BLaER1 treated with 17β-estradiol and CSF1 and Interleukin-3, amounts not matched to agents 10 nM and 100 nM (cell line): ENCODE measurements at regions not wholly inside any gene's neighbourhood (a gene's known extent, or its start where the extent isn't known, plus 50 kb on each side); places are given as distances from the start of the nearest gene placed in this dataset.
"Not testable (repeated sequence)": the region's sequence is repeated elsewhere in the genome, so short reads cannot be mapped to it uniquely, and the experiment has no call there.

Experiments used
- H3K27ac ChIP-seq, 11 experiments: shearing (Covaris generic); formaldehyde crosslinking; 2 replicates each; pipeline ENCODE4 v1.8.1; 2022
- H3K27me3 ChIP-seq, 11 experiments: shearing (Covaris generic); formaldehyde crosslinking; 2 replicates each; pipeline ENCODE4 v1.8.1; 2022
- H3K36me3 ChIP-seq, 11 experiments: shearing (Covaris generic); formaldehyde crosslinking; 2 replicates each; pipeline ENCODE4 v1.8.1; 2022
- H3K4me1 ChIP-seq, 10 experiments: shearing (Covaris generic); formaldehyde crosslinking; 2 replicates each; pipeline ENCODE4 v1.8.1; 2022
- H3K4me2 ChIP-seq, 11 experiments: shearing (Covaris generic); formaldehyde crosslinking; 2 replicates each; pipeline ENCODE4 v1.8.1; 2022
- H3K4me3 ChIP-seq, 10 experiments: shearing (Covaris generic); formaldehyde crosslinking; 2 replicates each; pipeline ENCODE4 v1.8.1; 2022
- H3K9ac ChIP-seq, 11 experiments: shearing (Covaris generic); formaldehyde crosslinking; 2 replicates each; pipeline ENCODE4 v1.8.1; 2022
- H3K9me3 ChIP-seq, 11 experiments: shearing (Covaris generic); formaldehyde crosslinking; replicated peaks in 1 of 11; 2 replicates each; pipeline ENCODE4 v1.8.1; 2022
- H4K20me1 ChIP-seq, 11 experiments: shearing (Covaris generic); formaldehyde crosslinking; 2 replicates each; pipeline ENCODE4 v1.8.1; 2022
- Cebpa-rat ChIP-seq, 11 experiments: shearing (Covaris generic); IDR thresholded peaks; 2 replicates each; pipeline ENCODE4 v1.8.1; 2022

DNA sequence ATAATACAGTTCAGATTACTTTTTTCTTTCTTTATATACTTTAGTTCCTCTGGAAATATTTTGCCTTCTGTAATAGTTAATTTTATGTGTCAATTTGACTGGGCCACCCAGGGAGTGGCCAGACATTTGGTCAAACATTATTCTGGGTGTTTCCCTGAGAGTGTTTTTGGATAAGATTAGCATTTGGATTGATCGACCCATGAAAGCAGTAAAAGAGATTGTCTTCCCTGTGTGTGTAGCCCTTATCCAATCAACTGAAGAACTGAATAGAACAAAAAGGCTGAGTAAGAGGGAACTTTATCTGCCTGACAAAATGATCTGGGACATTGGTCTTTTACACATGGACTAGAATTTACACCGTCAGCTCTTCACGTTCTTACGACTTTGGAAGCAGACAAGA is 1190.1 kb upstream of the FAM98A start:
- TF ChIP-seq Cebpa-rat (IDR thresholded peaks at IDR 0.05), result no peak
- H3K27ac ChIP-seq, result no peak overlapping the region

DNA sequence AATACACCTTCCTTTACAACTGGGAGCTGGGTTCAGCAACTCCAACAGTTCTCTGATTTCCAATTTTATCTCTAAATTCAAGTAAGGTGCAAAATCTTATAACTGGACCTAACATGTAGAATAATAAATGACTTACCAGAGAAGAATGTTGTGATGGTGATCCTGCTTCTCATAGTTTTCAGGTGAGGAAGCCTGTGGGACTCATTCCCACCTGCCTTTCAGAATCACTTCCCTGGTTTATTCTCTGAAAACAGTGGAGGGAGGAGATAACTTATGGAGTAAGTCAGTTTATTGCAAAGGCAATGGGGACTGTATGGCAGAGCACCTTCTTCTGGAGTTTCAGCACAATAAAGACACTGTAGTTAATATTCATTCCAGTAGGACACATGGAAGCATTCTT is 1188.2 kb upstream of the FAM98A start:
- H3K4me2 ChIP-seq, result no peak overlapping the region
- no peaks in the 10 kb centered on the region for H3K9me3 ChIP-seq
- H3K4me1 ChIP-seq, result no peaks in the 10 kb centered on the region
- no peak overlapping the region for H3K27ac ChIP-seq
- no peak overlapping the region for H3K4me3 ChIP-seq
- H3K9ac ChIP-seq, result no peak overlapping the region
- TF ChIP-seq Cebpa-rat (IDR thresholded peaks at IDR 0.05), result no peak
- no peaks in the 10 kb centered on the region for H4K20me1 ChIP-seq
- no peaks in the 10 kb centered on the region for H3K36me3 ChIP-seq
- H3K27me3 ChIP-seq, result no peaks in the 10 kb centered on the region

More for the DNA sequence above, 1190.1 kb upstream of the FAM98A start:
- Histone ChIP-seq H3K36me3 (no peaks in the 10 kb centered on the region), H3K9ac (no peak overlapping the region), H3K4me1 (no peaks in the 10 kb centered on the region), H3K4me3 (no peak overlapping the region), H4K20me1 (no peaks in the 10 kb centered on the region), H3K4me2 (no peak overlapping the region), H3K27me3 (no peaks in the 10 kb centered on the region), H3K9me3 (no peaks in the 10 kb centered on the region)

DNA sequence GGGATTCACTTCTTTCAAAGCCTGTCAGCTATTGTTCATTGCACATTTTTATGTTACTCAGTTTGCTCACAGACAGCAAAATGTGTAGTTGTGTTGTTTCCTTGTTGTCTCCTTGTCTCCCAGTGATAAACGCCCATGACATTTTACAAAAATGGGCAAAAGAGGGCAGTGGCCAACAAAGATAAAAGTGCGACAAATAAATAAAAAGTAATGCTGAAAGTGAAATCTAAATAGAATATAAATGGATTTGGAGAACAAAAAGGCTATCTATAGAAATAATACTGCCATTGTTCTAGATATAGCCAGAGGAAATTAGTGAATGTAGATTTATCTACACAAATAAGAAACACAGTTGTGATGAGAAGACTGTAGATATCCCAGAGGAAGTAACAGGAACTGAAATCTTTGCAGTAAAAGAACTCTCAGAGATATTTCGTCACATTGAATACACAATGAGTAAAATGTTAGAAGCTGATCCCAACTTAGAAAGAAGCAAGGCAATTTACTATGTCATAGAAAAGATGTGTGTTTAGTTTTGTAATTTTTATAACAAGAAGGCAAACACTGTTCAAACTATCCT is 1186.2 kb upstream of the FAM98A start:
- no peaks in the 10 kb centered on the region for H3K36me3 ChIP-seq
- no peaks in the 10 kb centered on the region for H3K4me1 ChIP-seq
- H3K9me3 ChIP-seq, result peaks cover 0 to 7% (median 0%) of the 10 kb centered on the region in 11 experiments; a peak in 1 of 22 replicates
- no peak overlapping the region for H3K4me3 ChIP-seq
- no peak overlapping the region for H3K27ac ChIP-seq
- TF ChIP-seq Cebpa-rat (IDR thresholded peaks at IDR 0.05), result no peak
- no peak overlapping the region for H3K9ac ChIP-seq
- no peaks in the 10 kb centered on the region for H4K20me1 ChIP-seq
- no peak overlapping the region for H3K4me2 ChIP-seq
- H3K27me3 ChIP-seq, result no peaks in the 10 kb centered on the region

- TF ChIP-seq Cebpa-rat (IDR thresholded peaks at IDR 0.05), result no peak
- Histone ChIP-seq H3K9ac (no peak overlapping the region), H3K27ac (no peak overlapping the region), H3K27me3 (no peaks in the 10 kb centered on the region), H4K20me1 (no peaks in the 10 kb centered on the region), H3K9me3 (peaks cover 0 to 7% (median 0%) of the 10 kb centered on the region in 11 experiments; a peak in 1 of 22 replicates), H3K4me3 (no peak overlapping the region), H3K4me2 (no peak overlapping the region), H3K4me1 (no peaks in the 10 kb centered on the region), H3K36me3 (no peaks in the 10 kb centered on the region)
These were observed 1185.6 kb upstream of the FAM98A start for GRCh38 chr2:34784701-34785100.

DNA sequence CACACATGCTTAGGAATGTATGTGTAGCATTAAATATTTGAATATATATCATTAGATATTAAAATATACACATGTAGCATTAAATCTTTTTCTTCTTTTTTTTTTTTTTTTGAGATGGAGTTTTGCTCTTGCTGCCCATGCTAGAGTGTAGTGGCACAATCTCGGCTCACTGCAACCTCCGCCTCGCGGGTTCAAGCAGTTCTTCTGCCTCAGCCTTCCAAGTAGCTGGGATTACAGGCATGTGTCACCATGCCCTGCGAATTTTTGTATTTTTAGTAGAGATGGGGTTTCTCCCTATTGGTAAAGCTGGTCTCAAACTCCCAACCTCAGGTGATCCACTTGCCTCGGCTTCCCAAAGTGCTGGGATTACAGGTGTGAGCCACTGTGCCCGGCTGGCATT is 1151.6 kb upstream of the FAM98A start:
- H3K4me2 ChIP-seq, H3K27me3 ChIP-seq, H3K9me3 ChIP-seq, H3K27ac ChIP-seq, H3K36me3 ChIP-seq, H3K4me3 ChIP-seq, H3K9ac ChIP-seq, H4K20me1 ChIP-seq, H3K4me1 ChIP-seq: not testable (repeated sequence)

GRCh38 chr2:34747643-34748042 is 1148.5 kb upstream of the FAM98A start:
- Histone ChIP-seq H3K9ac (no peak overlapping the region), H3K36me3 (no peaks in the 10 kb centered on the region), H3K4me1 (no peaks in the 10 kb centered on the region), H3K4me3 (no peak overlapping the region), H4K20me1 (no peaks in the 10 kb centered on the region), H3K4me2 (no peak overlapping the region), H3K27ac (no peak overlapping the region), H3K9me3 (peaks cover 0 to 3% (median 0%) of the 10 kb centered on the region in 11 experiments; a peak in 1 of 22 replicates), H3K27me3 (no peaks in the 10 kb centered on the region)
- TF ChIP-seq Cebpa-rat (IDR thresholded peaks at IDR 0.05), result no peak

DNA sequence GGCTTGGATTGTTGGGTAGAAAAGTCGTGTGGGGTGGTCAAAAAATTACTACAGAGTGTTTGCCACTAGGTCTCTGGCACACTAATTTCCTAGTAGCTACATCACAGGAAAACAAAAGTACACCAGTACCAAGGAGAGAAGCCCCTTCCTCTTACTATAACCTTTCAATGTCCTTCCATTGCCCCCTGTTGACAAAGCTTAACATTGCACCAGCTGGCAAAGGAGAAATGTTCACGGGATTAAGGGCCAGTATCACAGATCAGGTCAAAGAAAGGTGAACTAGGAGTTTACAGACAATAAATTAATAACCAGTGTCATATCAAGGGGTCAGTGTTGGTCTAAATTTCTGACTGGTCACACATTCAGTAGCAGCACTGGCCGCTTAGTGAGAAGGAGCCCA is 1139.6 kb upstream of the FAM98A start:
- no peaks in the 10 kb centered on the region for H3K9me3 ChIP-seq
- no peak overlapping the region for H3K9ac ChIP-seq
- no peak overlapping the region for H3K4me2 ChIP-seq
- H3K27ac ChIP-seq, result no peak overlapping the region
- H3K4me1 ChIP-seq, result no peaks in the 10 kb centered on the region
- TF ChIP-seq Cebpa-rat (IDR thresholded peaks at IDR 0.05), result no peak
- no peak overlapping the region for H3K4me3 ChIP-seq
- no peaks in the 10 kb centered on the region for H3K27me3 ChIP-seq
- H3K36me3 ChIP-seq, result no peaks in the 10 kb centered on the region
- no peaks in the 10 kb centered on the region for H4K20me1 ChIP-seq

- Histone ChIP-seq H3K27me3 (no peaks in the 10 kb centered on the region), H4K20me1 (no peaks in the 10 kb centered on the region), H3K4me1 (no peaks in the 10 kb centered on the region), H3K4me2 (no peak overlapping the region), H3K4me3 (no peak overlapping the region), H3K9ac (no peak overlapping the region), H3K36me3 (no peaks in the 10 kb centered on the region), H3K27ac (no peak overlapping the region), H3K9me3 (no peaks in the 10 kb centered on the region)
- TF ChIP-seq Cebpa-rat (IDR thresholded peaks at IDR 0.05), result no peak
These were observed 1138.0 kb upstream of the FAM98A start for GRCh38 chr2:34737146-34737545.

DNA sequence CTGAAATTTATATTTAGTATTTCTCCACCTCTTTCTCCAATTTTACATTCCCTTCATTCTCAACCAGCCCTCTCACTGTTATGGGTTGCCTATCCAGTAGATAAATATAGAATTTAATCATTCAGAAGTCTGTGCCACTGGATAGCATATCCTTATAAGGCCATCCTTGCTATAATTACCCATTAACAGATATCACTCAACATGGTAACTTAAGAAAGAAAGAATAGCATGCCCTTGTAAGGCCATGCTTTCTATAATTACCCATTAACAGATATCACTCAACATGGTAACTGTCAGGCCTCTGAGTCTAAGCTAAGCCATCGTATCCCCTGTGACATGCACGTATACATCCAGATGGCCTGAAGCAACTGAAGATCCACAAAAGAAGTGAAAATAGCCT is 1137.4 kb upstream of the FAM98A start:
- TF ChIP-seq Cebpa-rat (IDR thresholded peaks at IDR 0.05), result no peak
- Histone ChIP-seq H4K20me1 (no peaks in the 10 kb centered on the region), H3K9ac (no peak overlapping the region), H3K27me3 (no peaks in the 10 kb centered on the region), H3K4me1 (no peaks in the 10 kb centered on the region), H3K36me3 (no peaks in the 10 kb centered on the region), H3K4me3 (no peak overlapping the region), H3K9me3 (no peaks in the 10 kb centered on the region), H3K27ac (no peak overlapping the region), H3K4me2 (no peak overlapping the region)

DNA sequence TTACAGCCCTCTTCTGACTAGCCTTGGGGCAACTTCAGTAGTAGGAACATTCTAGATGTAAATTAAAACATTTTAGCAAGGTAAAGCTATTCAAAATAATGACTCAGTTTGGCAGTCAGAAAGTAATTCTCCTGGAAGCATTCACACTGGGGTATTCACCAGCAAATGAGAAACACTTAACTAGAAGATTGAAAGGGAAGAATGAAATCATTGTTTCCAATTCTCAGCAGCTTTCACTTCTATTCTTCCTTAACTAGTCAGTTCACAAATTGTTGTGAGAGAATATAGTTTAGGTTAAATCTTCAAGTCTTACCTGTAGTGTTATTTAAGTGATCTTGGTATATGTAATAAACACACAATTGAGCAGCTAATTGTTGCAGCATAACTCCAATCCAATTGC is 1135.6 kb upstream of the FAM98A start:
- Histone ChIP-seq H3K9ac (no peak overlapping the region), H3K27me3 (no peaks in the 10 kb centered on the region), H3K36me3 (no peaks in the 10 kb centered on the region), H4K20me1 (no peaks in the 10 kb centered on the region), H3K4me3 (no peak overlapping the region), H3K27ac (no peak overlapping the region), H3K9me3 (no peaks in the 10 kb centered on the region), H3K4me2 (no peak overlapping the region), H3K4me1 (no peaks in the 10 kb centered on the region)
- TF ChIP-seq Cebpa-rat (IDR thresholded peaks at IDR 0.05), result no peak
